Bronchial epithelial cell (primary cell): ENCODE measurements at regions not wholly inside any gene's neighbourhood (a gene's known extent, or its start where the extent isn't known, plus 50 kb on each side); places are given as distances from the start of the nearest gene placed in this dataset.

Experiments used
- DNase-seq: peaks from one replicate; pipeline ENCODE4 v3.0.0-alpha.2; 2010; ENCODE audit warnings: low read depth
- FAIRE-seq: peaks from 2 replicates; lab custom pipeline; 2011; peaks lifted over from hg19 to GRCh38; lab: Jason Lieb, UNC
- H3K27me3 ChIP-seq: 2 replicates; pipeline ENCODE4 v1.5.1; 2011; ENCODE audit warnings: low read length; ENCODE audit not compliant: control insufficient read depth, insufficient read depth
- H3K36me3 ChIP-seq: 2 replicates; pipeline ENCODE4 v1.5.1; 2011; ENCODE audit warnings: low read length; ENCODE audit not compliant: control insufficient read depth, insufficient read depth
- H3K4me3 ChIP-seq: 2 replicates; pipeline ENCODE4 v1.5.1; 2011; ENCODE audit warnings: mild to moderate bottlenecking, low read depth, low read length, control low read depth
- CTCF ChIP-seq: IDR thresholded peaks from 2 replicates; pipeline ENCODE4 v1.5.1; 2011; ENCODE audit warnings: mild to moderate bottlenecking, moderate library complexity, low read length, control low read depth, inconsistent platforms; ENCODE audit not compliant: insufficient read depth, severe bottlenecking

GRCh38 chr5:99102073-99102697 lies 173.4 kb upstream of the CHD1 start:
- no peaks in the 10 kb centered on the region for H3K27me3 ChIP-seq
- H3K4me3 ChIP-seq, result no peak overlapping the region
- TF ChIP-seq CTCF, result no peak
- no peaks in the 10 kb centered on the region for H3K36me3 ChIP-seq
- DNase-seq (no peak), FAIRE-seq (no peak)

- TF ChIP-seq CTCF, result no peak
- no peak for FAIRE-seq
These were observed 170.9 kb upstream of the CHD1 start for GRCh38 chr5:99099691-99100090.

GRCh38 chr5:99089822-99090549 lies 161.2 kb upstream of the CHD1 start:
- Histone ChIP-seq H3K27me3 (no peaks in the 10 kb centered on the region), H3K36me3 (no peaks in the 10 kb centered on the region), H3K4me3 (no peak overlapping the region)
- FAIRE-seq (no peak), DNase-seq (peak; percentile 8)
- TF ChIP-seq CTCF, result no peak

More at GRCh38 chr5:99099691-99100090, 170.9 kb upstream of the CHD1 start:
- Histone ChIP-seq H3K4me3 (no peak overlapping the region), H3K27me3 (no peaks in the 10 kb centered on the region), H3K36me3 (no peaks in the 10 kb centered on the region)
- no peak for DNase-seq

- Histone ChIP-seq H3K36me3 (no peaks in the 10 kb centered on the region), H3K4me3 (no peak overlapping the region), H3K27me3 (no peaks in the 10 kb centered on the region)
- DNase-seq (no peak), FAIRE-seq (no peak)
- TF ChIP-seq CTCF, result no peak
These were observed 159.5 kb upstream of the CHD1 start for GRCh38 chr5:99088309-99088708.

- H3K27me3 ChIP-seq, result no peaks in the 10 kb centered on the region
- no peak for TF ChIP-seq CTCF
- no peaks in the 10 kb centered on the region for H3K36me3 ChIP-seq
- H3K4me3 ChIP-seq, result no peak overlapping the region
- no peak for DNase-seq
- no peak for FAIRE-seq
These were observed 154.4 kb upstream of the CHD1 start for GRCh38 chr5:99083197-99083596.
